ENCODE measurements at regions not wholly inside any gene's neighbourhood (a gene's known extent, or its start where the extent isn't known, plus 50 kb on each side); places are given as distances from the start of the nearest gene placed in this dataset.
A peak's percentile ranks its signal among the peaks of the same experiment; 100 is the strongest.
"Not testable (repeated sequence)": the region's sequence is repeated elsewhere in the genome, so short reads cannot be mapped to it uniquely, and the experiment has no call there.

DNA sequence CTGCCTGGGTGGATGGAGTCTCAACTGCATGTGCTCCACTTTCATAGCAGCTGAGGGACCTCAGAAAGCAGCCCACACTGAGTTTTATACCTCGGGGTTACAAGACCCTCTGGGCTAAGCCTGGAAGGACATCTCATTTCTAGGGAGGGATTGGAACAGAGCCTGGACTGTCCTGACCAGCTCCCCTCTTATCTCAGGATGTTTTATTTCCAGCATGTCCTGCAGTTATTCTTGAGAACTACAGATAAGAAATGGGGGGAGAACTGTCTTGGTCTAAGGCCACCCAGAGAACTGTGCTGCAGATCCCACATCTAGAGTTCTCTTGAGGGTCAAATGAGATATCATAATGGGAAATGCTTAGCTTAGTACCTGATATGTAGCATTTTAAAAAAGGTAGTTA is 97.3 kb upstream of the CHD6 start:
- DNase-seq: no peak

DNA sequence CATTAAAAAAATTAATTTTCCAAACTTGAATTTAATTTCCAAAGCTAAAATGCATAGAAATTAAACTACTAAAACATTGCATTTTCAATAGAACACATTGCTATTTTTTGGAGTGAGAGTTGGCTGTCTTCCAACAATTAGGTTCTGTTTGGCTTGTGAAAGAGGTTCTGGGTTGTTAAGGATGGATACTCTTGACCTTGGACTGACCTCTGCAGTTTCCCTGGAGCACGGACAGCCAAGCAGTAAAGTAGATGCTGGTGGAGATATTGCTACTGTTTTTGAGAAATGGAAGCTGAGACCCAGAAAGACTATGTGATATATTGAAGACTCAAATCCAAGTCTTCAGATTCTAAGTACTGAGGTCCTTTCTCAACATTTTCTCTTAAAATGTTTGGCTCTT is 95.9 kb upstream of the CHD6 start:
- no peak for DNase-seq

DNA sequence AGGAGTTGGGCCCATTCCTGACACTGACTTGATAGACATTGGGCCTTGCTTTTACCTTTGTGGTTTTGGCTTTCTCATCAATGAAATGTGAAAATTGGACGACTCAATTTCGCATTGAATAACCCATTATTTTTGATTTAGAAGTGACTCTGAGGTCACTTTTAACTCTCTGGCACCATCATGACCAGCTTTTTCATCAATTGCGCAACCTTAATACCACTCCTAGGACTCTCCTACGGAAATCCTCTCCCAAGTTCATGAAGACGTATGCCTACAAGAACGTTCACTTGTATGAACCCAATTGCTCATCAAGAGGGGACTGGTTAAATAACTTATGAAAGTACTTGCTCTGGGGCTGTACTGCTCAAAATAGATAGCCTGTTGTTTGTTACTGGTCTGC is 86.7 kb upstream of the CHD6 start:
- no peak for DNase-seq

DNA sequence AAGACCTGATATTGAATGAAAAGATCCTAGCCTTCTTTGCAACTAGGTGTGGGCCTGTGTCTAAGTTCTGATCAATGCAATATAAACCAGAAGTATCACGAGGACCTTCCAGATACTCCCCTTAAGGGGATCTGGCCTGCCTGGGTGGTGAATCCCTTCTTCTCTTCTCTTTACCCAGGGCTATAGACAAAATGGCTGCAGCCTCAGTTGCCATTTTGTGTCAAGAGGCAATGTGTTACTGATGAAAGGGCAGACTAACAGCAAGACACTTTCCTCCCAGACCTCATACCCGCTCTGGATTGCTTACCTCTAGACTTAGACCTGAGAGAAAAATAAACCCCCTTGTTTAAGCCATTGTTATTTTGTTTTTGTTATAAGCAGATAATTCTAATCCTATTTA is 84.5 kb upstream of the CHD6 start:
- DNase-seq: no peak

DNA sequence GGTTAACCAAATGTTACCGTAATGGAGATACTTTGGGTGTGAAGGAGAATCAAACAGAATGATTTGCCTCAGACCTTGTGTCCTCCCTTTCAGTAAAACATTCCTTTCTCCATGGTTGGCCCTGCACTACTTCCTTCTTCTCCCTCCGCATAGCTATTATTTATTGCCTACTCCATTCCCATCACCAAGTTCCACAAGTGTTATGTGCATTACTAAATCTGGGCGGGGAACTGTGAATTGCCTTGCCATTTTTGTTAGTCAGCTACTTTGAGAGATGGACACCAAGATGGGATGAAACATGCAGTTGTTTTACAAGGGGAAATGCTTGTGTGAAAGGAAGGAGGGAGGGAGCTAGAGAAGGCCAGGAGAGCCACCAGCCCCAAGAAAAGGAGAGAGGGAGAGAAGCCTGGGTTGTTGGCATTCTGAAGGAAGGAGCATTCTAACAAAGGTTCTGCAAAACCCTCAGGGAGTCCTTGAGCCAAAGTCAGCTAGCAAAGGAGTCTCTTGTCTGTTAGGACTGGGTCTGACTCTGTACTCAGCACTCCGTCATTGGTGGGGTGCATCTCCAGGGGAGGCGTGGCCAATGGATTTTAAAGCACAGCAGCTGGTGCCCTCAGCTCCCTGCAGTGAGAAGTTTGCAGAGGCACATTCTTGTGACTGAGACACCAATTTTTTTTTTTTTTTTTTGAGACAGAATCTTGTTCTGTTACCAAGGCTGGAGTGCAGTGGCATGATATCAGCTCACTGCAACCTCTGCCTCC is 83.6 kb upstream of the CHD6 start:
- DNase-seq: no peak

DNA sequence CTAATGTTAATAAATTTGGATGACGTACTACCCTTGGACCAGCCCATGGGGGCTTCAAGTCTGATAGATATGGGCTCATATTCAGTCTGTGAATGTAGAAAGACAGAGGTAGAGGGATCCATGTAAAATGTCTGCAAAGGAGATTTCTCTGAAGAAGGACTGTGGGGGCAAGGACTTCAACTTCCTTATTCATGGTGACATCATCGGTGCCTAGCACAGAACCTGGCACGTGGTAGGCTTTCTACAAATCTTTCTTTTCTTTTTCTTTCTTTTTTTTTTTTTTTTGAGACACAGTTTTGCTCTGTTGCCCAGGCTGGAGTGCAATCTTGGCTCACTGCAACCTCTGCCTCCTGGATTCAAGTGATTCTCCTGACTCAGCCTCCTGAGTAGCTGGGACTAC is 81.5 kb upstream of the CHD6 start:
- DNase-seq: not testable (repeated sequence)

DNA sequence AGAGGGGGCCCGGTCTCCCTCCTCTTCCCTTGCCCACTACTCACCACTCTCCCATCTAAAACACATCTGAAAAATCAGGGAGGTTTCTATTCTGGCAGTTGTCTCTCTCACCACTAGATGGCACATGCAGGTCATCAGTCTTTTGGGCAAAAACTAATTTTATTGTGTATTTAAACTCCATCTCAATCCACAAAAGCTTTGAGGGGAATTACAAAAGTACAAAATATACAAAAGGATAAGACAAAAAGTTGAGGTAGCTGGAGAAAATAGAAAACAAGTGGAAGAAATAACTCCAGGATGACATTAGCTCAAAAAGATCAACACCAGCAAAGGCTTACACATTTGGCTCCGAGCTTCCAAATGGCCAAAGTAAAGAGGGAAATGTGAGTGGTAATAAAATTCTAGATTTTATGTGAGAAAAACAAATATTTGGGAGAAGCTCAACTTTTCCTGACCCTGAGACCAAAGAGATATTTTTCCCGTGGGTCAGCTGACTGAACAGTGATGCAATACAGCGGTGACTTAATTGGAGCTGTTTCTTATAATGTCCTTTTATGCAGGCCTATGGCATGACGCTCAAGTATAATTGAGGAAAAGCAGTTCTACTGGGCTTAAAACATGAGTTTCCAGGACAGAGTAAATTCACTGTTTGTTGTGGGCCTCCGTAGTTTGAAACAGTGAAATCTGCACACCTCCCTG is 79.8 kb upstream of the CHD6 start:
- peak; percentile 17 for DNase-seq

DNA sequence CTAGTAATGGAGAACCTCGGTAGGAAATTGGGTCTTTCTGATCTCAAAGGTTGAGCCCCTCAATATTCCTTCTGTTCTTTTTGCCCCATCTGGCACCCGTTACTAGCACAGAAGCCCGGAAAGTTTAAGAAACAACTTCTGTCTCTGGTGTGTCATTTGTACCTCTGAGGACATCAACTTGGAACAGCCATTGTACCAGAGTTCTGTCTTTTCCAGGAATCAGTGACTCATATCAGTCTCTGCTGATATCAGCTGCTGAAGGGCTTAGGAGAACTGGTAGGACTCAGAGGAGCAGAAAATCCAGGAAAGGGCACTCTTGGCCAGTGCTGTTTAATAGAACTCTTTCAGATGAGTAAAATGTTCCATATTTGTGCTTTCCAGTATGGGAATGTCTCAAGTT is 78.3 kb upstream of the CHD6 start:
- no peak for DNase-seq

DNA sequence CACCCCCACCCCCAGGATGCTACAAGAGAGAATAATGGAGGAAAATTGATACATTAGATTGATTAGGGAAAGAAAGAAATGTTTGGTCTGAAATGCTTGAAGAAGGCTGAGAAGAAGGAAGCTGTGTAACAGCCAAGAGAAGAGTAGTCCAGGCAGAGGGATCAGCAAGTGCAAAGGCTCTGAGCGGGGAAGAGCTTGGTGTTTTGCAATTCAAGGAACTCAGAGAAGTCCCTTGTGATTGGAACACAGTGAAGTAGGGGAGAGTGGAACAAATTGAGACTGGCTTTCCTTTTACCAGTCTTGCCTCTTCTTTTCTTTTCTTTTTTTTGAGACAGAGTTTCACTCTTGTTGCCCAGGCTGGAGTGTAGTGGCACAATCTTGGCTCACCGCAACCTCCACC is 76.6 kb upstream of the CHD6 start:
- DNase-seq: no peak

DNA sequence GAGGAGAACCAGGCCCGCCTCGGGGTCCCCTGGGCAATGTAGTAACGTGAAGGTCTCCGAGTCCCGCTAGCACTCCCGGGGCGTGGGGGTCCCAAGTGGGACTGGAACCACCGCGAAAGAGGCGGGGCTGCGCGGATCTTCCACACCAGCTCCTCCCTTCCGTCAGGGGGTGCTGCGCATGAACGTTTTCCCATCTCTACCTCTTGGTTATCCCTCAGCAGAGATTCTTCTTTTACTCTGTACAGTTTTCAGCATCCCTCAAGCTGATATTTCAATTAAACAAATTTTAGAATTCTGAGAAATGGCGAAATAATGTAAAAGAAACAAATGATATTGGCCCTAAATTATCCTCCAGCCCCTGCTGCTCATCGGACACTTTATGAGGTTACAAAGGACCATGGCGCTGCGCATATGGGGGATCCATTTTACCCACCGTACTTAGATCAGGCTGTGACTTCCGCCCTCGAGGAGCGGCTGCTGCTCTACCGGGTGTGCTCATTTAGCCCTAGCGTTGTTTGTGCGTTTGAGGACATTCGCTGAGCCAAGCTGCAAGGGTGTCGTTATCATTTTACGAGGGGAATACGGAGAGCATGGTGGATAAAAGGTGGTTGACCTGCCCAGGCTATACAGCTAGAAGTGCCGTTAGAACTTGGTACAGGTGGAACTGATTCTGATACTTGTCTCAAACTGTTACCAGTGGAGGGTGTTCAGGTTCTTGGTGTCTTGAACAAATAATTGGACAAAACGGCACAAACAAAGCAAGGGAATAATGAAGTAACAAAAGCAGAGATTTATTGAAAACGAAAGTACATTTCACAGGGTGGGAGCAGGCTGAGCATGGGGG is 75.2 kb upstream of the CHD6 start:
- peak; percentile 85 for DNase-seq

DNA sequence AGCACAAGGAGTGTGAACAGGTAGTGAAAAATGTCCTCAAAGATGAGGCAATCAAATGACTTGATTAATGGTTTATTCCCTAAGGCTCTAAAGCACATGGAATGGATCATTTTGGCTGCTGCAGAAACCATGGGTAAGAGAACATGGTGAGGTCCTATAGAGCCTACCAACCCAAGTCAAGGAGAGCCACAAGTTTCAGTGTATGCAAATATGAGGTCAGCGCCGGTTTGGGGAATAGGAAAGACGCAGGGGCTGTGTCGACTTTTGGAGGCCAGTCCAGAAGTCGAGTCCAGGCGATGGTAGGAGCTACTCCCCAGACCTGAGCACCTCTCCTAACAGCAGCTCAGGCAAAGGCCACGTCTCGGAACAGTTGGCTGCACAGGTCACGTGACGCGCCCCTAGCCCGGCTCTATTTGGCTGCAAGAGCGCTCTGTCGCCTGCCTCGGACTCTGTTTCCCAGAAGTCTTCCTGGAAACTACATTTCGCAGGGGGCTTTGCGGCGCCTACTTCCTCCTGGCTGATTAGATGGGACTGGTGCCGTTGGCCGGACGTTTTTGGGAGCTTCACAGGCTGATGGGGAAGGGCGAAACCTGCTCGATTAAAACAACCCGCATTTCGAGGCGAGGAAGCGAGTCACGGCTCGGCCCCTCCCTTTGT is 74.4 kb upstream of the CHD6 start:
- DNase-seq: peak; percentile 83

DNA sequence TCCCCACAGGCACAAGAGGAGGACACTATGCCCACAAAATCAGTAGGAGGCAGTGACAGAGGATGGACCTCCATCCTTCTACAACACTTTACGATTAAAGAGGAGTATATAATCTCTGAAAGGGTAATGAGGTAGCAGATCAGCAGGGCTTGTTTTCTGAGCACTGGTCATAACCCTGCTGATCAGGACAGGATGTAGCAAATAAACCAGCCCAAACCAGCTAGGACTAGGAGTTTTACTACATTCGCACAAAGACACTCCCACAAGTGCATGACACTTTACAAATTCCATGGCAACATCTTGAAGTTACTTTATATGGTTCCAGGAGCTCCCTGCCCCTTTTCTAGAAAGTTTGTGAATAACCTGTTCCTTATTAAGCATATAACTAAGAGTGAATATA is 73.3 kb upstream of the CHD6 start:
- DNase-seq: no peak

DNA sequence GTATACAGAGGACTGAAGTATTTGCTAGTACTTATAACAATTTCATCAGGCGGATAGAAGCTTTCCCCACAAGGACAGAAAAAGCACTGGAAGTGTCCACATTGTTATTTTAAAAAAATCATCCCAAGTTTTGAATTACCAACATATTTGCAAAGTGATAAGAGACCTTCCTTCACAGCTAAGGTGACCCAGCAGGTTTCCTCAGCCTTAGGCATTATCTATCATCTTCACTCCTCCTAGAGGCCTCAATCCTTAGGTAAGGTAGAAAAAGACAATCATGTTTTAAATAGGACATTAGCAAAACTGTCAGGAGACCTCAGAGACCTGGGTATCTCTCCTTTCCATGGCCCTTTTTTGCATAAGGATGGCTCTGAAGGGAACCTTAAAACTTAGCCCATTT is 72.5 kb upstream of the CHD6 start:
- DNase-seq: no peak

DNA sequence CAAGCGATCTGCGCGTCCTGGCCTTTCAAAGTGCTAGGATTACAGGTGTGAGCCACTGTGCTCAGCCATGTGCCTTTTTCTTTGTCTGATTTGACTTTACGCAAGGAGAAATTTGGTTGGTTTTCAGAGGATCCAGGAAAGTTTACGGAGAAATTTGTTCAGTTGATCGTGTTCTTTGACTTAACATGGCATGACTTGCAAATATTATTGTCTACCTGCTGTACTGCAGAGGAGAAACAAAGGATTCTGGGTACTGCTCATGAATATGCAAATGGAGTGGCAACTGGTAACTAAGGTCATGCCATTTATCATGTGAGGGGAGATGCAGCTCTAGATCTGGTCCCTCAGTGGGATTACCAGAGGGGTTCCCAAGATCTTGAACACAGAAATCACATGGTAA is 68.8 kb upstream of the CHD6 start:
- DNase-seq: no peak

DNA sequence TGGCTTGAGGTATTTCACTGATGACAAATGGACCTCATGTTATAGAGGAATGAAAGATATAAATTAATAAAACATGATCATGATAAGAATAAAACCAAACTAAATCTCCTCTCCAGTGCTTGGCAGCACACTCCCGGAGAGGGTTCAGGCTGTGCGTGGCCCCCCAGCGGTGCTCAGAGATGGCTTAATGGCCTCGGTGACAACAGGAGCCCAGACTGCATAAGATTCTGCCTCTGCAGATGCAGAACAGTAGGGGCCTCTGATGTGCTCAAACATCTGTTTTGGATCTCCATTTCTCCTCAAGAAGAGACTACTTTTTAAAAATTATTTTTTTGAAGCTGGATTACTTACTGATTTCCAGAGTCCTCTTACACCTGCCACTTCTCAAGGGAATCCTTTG is 67.0 kb upstream of the CHD6 start:
- DNase-seq: not testable (repeated sequence)

DNA sequence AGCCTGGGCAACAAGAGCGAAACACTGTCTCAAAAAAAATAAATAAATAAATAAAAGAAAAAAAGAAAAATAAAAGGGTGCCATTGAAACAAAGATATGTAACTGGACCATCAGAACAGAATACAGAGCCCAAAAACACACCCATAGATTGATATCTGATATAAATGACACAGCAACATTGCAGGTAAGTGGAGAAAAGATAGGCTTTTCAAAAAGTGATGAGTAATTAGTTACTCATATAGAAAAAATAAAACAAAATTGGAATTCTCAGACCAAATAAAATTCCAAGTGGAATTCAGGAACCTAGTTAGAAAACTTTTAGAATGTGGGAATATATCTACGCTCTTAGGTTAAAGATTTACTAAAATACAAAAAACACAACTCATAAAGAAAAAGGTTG is 60.6 kb upstream of the CHD6 start:
- no peak for DNase-seq

DNA sequence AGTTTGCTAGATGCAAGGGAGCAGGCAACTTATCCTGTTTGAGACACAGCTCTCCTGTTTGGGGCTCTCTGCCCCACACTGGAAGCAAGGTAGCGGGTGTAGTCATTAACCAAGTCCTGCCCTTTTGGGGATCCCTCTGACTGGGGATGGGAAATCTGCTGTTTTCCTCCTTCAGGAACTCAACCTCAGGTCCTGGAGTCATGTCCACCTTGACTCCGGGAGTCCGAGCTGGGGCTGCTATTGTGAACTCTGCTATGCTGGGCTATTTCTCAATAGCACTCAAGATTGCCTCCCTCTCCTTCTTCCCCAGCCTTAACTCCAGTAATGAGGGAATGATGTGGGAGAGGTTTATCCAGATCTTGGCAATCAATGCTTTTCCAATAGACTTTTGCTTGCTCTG is 54.1 kb upstream of the CHD6 start:
- DNase-seq: no peak

DNA sequence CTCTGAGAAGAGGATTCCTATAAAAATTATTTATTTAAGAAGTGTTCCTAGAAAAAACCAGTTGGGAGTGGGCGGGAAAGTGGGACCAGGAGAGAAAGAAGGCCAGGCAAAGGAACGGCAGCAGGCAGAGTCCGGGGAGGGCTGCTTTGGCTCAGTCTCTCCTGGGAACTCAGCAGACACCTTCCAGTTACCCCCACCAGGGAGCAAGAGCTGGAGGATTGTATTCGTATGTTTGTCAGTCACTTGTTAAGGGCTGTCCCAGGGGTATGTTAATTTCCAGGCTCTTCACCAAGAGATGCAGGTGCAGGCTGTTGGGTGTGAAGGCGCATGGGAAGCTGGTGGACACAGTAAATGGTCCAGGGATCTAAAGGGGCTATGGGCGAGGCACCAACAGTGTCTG is 53.0 kb upstream of the CHD6 start:
- no peak for DNase-seq

DNA sequence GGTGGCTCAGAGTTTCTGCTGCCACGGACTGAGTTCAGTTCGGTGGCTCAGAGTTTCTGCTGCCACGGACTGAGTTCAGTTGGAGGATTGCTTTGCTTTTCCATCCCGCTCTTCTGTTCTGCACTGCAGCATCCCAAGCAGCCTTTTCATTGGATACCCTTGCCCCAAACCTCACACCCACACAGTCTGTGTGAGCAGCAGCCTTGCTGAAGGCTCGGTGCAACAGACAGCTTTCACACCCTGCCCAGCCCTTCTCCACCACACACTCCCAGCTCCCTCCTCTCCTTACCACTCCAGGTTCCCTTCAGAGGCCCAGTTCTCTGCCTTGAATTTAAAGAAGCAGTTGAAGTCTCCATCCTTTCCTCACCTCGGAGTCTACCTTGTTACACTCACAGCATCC is 52.5 kb upstream of the CHD6 start:
- no peak for DNase-seq

DNA sequence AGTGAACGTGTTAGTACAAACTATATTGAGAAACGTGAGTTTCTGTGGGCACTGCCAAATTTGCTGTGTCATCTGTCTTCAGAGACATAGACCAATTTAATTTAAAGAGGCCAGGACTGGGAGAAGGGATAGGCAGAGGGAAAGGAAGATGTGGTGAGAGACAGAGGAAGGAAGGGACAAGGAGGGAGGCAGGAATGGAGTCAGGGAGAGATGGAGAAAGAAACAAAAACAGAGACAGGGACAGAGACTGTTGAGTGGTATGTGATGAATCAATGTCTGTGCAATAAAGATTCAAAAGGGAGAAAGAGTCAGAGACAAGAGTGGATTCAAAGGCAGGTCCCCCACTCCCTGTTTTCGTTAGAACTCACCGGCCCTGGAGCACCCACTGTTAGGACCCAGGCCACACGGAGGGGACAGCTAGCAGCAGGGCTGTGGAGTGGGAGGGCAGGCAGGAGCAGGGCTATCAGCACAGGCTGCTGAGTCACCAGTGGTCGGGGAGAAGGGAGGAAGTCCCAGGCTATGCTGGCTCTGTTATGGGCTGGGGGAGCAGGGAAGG is 51.6 kb upstream of the CHD6 start:
- no peak for DNase-seq

DNA sequence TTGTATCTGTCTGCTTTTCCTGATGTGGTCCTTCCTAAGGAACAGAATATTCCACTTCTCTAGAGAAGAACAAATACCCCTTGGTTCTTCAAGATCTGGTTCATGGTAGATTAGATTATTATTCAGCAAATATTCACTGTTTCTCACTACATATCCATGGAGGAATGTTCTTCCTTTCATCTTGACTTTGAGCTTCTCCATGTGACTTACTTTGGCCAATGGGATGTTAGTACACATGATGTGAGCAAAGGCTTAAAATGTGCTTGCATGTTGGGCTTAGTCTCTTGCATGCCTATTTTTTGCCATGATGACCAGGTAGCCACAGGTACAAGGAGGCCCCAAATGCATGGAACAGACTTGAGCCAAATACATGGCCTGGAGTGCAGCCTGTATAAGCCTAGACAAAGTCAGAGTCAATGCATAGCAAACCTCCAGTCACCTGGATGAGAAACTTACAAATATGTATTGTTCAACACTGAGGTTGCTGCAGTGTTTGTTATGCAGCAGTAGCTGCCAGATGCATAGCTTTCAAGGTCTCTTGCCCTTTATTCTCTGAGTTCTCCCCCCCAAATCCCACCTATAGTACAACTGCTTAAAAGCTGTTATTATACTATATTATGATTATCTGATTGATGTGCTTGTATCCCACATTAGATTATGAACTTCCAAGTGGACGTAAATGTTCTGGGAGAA is 50.0 kb upstream of the CHD6 start:
- DNase-seq: no peak
